Ramos (cell line): ENCODE measurements at regions not wholly inside any gene's neighbourhood (a gene's known extent, or its start where the extent isn't known, plus 50 kb on each side); places are given as distances from the start of the nearest gene placed in this dataset.

ENCODE experiments used
- in situ Hi-C: fragments of 300-500 bp; cut with MboI; formaldehyde crosslinking; loops from one replicate; pipeline ENCODE4 v1.14.3; 2022; ENCODE audit warnings: low sequenced_read_pairs; ENCODE audit not compliant: unreplicated experiment

DNA sequence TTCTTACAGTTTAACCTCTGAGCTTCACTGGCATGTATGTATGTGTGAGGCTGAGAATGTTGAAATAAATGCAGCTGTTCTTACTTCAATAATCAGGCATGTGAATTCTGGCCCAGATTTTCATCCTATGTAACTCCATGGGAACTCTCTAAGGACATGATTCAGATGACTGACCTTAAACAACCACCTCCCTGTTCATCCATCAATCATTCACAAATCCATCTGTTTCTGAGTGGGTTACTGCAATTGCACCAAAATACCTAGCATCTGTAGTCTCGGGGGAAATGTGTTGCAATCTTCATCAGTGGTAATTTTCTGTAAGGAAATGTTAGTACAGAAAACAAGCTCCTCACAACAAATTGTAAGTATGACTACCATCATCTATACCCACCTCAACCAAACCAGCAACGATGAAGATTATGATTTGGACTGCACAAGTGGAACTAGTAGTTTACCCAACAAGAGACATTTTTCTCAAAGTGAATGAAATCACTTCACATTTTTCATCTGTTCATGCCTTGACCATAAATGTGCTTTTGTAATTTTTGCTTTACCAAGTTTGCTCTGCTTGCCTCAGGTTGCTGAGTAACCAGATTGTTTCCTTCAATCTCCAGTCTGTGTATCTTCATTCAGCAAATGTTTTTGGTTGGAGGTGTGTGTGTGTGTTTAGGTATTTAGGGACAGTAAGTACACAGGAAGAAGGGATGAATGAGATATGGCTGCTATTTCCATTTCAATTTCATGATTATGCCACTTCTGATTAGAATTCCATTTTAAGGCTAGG, 65.7 kb upstream of the FZD8 start:
- in situ Hi-C loops = no loop called here

- in situ Hi-C loops = no loop called here
Measured at GRCh38 chr10:35706959-35707358, 64.9 kb upstream of the FZD8 start.

DNA sequence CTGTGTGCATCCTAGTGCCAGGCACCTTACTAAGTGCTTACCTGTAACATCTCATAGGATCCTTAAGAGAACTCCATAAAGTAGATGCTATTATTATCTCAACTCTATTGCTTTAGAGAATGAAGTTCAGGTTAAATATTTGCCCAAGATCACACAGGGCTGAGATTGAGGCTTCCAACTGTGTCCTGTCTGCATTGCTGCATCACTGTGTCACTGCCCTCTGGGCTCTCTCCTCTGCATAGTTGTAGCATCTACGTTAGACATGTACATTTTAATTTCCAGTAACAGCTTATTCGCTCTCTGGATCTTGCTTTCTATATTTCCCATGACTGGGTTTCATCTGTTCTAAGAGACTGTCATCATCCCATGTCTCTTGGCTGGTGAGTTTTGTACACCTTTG, 63.6 kb upstream of the FZD8 start:
- in situ Hi-C loops = no loop called here

DNA sequence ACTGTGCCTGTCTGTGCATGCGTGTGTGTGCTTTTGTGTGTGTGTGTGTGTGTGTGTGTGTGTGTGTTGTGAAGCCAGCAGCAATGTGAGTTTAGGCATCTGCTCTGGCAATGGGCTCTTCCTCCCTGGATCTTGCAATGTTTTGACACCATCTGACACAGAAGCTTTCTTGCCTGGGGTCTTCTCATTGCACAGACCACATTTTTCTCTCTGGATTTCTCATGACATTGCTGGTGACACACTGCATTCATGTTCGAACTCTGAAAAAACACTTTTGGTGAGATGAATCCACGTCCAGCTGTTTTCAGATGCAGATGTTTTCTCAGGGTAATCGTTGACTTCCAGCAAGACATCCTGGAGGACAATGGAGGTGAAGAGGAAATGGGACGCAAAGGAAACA, 63.0 kb upstream of the FZD8 start:
- in situ Hi-C loops = no loop called here

- in situ Hi-C loops = no loop called here
Measured at GRCh38 chr10:35704401-35704800, 62.3 kb upstream of the FZD8 start.

DNA sequence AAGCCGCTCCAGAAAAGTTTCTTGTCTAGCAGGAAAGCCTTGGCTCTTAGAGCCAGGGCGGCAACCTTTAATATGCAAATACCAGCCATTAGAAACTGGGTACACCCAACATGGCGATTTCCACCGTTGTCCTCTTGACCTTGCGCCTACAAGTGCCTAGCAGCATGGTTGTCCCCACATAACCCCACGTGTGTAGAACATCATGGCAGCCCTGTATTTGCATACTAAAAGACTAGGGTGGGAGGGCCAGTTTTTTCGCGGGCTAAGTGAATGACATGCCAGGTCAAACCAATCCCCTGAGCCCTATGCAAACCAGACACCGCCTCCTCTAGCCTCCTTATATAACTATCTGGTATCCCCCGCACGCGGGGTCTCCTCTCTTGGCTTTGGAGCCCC, 58.4 kb upstream of the FZD8 start:
- in situ Hi-C loops = no loop called here

GRCh38 chr10:35699848-35700486, 57.9 kb upstream of the FZD8 start:
- in situ Hi-C loops = no loop called here

- in situ Hi-C loops = no loop called here
Measured at GRCh38 chr10:35696392-35697287, 54.5 kb upstream of the FZD8 start.

GRCh38 chr10:35693800-35694199, 51.7 kb upstream of the FZD8 start:
- in situ Hi-C loops = no loop called here
